ENCODE measurements at regions not wholly inside any gene's neighbourhood (a gene's known extent, or its start where the extent isn't known, plus 50 kb on each side); places are given as distances from the start of the nearest gene placed in this dataset.
"Not testable (repeated sequence)": the region's sequence is repeated elsewhere in the genome, so short reads cannot be mapped to it uniquely, and the experiment has no call there.

- DNase-seq = no peak
- Histone ChIP-seq H3K27me3 (peaks cover 0 to 23% of the 10 kb centered on the region in 2 donors), H3K9me3 (no peaks in the 10 kb centered on the region), H3K27ac (no peak overlapping the region), H3K4me3 (no peak overlapping the region), H3K36me3 (no peaks in the 10 kb centered on the region), H3K4me1 (peaks cover 0 to 8% of the 10 kb centered on the region in 2 donors)
- intact Hi-C loops (cut with DNase I) = loop anchor here in 1 of 2 donors (5.0 kb wide), 1 partner anchor 367 kb away; no protein-coding TSS in a partner anchor
- TF ChIP-seq CTCF (IDR thresholded peaks at IDR 0.05) = no peak
- no peak for ATAC-seq
Measured at GRCh38 chr11:33994937-33995336, 56.6 kb upstream of the CAPRIN1 start.

- ATAC-seq; intact Hi-C loops (cut with DNase I); H3K4me1 ChIP-seq; DNase-seq; H3K4me3 ChIP-seq; H3K36me3 ChIP-seq; H3K27me3 ChIP-seq; H3K27ac ChIP-seq; H3K9me3 ChIP-seq: not testable (repeated sequence)
Measured at GRCh38 chr11:33991136-33991535, 60.4 kb upstream of the CAPRIN1 start.

GRCh38 chr11:33990131-33990530 is 61.4 kb upstream of the CAPRIN1 start:
- ATAC-seq; intact Hi-C loops (cut with DNase I): not testable (repeated sequence)

GRCh38 chr11:33989461-33989860 is 62.1 kb upstream of the CAPRIN1 start:
- ATAC-seq = no peak
- Histone ChIP-seq H3K4me1 (no peaks in the 10 kb centered on the region), H3K9me3 (no peaks in the 10 kb centered on the region), H3K4me3 (no peak overlapping the region), H3K27me3 (no peaks in the 10 kb centered on the region), H3K27ac (no peak overlapping the region), H3K36me3 (no peaks in the 10 kb centered on the region)
- no peak for DNase-seq
- no peak for TF ChIP-seq CTCF (IDR thresholded peaks at IDR 0.05)
- intact Hi-C loops (cut with DNase I) = no loop called here

More at GRCh38 chr11:33990131-33990530, 61.4 kb upstream of the CAPRIN1 start:
- not testable (repeated sequence) for DNase-seq, H3K4me1 ChIP-seq, H3K27me3 ChIP-seq, H3K36me3 ChIP-seq, H3K27ac ChIP-seq, H3K9me3 ChIP-seq, H3K4me3 ChIP-seq

- DNase-seq = no peak
- Histone ChIP-seq H3K4me3 (no peak overlapping the region), H3K27ac (no peak overlapping the region), H3K36me3 (no peaks in the 10 kb centered on the region), H3K27me3 (no peaks in the 10 kb centered on the region), H3K9me3 (no peaks in the 10 kb centered on the region), H3K4me1 (no peaks in the 10 kb centered on the region)
- intact Hi-C loops (cut with DNase I) = no loop called here
- no peak for TF ChIP-seq CTCF (IDR thresholded peaks at IDR 0.05)
- no peak for ATAC-seq
Measured at GRCh38 chr11:33988586-33989370, 62.8 kb upstream of the CAPRIN1 start.

- Histone ChIP-seq H3K4me3 (no peak overlapping the region), H3K27ac (no peak overlapping the region), H3K27me3 (no peaks in the 10 kb centered on the region), H3K9me3 (no peaks in the 10 kb centered on the region), H3K36me3 (no peaks in the 10 kb centered on the region), H3K4me1 (no peaks in the 10 kb centered on the region)
- intact Hi-C loops (cut with DNase I) = no loop called here
- DNase-seq (peak in 3 of 4 donors; percentile 68 to 84 (median 71)), ATAC-seq (peak; percentile 97)
- peak; percentile 80 to 86 for TF ChIP-seq CTCF (IDR thresholded peaks at IDR 0.05)
Measured at GRCh38 chr11:33987975-33988580, 63.5 kb upstream of the CAPRIN1 start.
